ENCODE measurements at regions not wholly inside any gene's neighbourhood (a gene's known extent, or its start where the extent isn't known, plus 50 kb on each side); places are given as distances from the start of the nearest gene placed in this dataset.

DNA sequence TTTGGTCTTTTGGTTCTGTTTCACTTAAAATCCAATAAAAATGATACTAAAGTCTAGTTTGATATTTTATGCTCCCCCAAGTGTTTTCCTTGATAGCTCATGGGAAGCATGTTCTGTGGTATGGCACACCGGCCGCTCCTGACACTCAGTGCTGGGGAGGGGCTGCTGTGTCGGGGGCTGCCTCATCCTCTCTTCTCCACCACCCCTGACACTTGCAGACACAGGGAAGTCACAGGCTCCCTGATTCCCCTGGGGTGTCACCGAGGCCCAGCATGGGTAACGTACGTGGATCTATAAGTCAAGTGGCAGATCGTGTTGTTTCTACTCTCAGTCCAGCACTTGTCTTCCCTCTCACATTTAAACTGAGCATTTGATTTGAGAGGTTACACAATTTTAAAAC is 508.6 kb downstream of the TNS3 start:
- Mint-ChIP-seq H3K4me3 (no peak overlapping the region), H3K4me1 (peaks cover 3% of the 10 kb centered on the region), H3K9me3 (no peaks in the 10 kb centered on the region), H3K36me3 (no peaks in the 10 kb centered on the region), H3K27me3 (ENCODE audit: insufficient read depth, low read depth) (no peaks in the 10 kb centered on the region), H3K27ac (peak overlapping the region; percentile 31)
- H2AFZ ChIP-seq (replicated peaks) = no peak overlapping the region
- no peak overlapping the region for H3K9ac ChIP-seq
- H3K4me1 ChIP-seq = no peaks in the 10 kb centered on the region
- no peak for DNase-seq (ENCODE audit: low spot score)
- TF ChIP-seq EZH2phosphoT487 (IDR thresholded peaks at IDR 0.05) (no peak), EZH2 (IDR thresholded peaks at IDR 0.05) (no peak)
- TF ChIP-seq, protein P1, sequence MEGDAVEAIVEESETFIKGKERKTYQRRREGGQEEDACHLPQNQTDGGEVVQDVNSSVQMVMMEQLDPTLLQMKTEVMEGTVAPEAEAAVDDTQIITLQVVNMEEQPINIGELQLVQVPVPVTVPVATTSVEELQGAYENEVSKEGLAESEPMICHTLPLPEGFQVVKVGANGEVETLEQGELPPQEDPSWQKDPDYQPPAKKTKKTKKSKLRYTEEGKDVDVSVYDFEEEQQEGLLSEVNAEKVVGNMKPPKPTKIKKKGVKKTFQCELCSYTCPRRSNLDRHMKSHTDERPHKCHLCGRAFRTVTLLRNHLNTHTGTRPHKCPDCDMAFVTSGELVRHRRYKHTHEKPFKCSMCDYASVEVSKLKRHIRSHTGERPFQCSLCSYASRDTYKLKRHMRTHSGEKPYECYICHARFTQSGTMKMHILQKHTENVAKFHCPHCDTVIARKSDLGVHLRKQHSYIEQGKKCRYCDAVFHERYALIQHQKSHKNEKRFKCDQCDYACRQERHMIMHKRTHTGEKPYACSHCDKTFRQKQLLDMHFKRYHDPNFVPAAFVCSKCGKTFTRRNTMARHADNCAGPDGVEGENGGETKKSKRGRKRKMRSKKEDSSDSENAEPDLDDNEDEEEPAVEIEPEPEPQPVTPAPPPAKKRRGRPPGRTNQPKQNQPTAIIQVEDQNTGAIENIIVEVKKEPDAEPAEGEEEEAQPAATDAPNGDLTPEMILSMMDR (IDR thresholded peaks at IDR 0.05) = no peak
- no peak overlapping the region for H3K27ac ChIP-seq
- H3K4me2 ChIP-seq = no peak overlapping the region
- H3K36me3 ChIP-seq = no peaks in the 10 kb centered on the region
- H3K79me2 ChIP-seq (ENCODE audit: low read depth) = no peaks in the 10 kb centered on the region
- H3K4me3 ChIP-seq = no peak overlapping the region
- H3F3A ChIP-seq (ENCODE audit: low read depth) = no peaks in the 10 kb centered on the region
- no peaks in the 10 kb centered on the region for H3K9me3 ChIP-seq (ENCODE audit: low read depth)
- no peaks in the 10 kb centered on the region for H4K20me1 ChIP-seq (ENCODE audit: low read depth)
- H3K27me3 ChIP-seq = no peaks in the 10 kb centered on the region

- Histone ChIP-seq H3K9ac (no peak overlapping the region), H3K4me1 (peaks cover 5% of the 10 kb centered on the region), H3F3A (ENCODE audit: low read depth) (no peaks in the 10 kb centered on the region), H2AFZ (replicated peaks) (no peak overlapping the region), H3K27ac (no peak overlapping the region), H4K20me1 (ENCODE audit: low read depth) (no peaks in the 10 kb centered on the region), H3K36me3 (no peaks in the 10 kb centered on the region), H3K79me2 (ENCODE audit: low read depth) (no peaks in the 10 kb centered on the region), H3K4me2 (no peak overlapping the region), H3K4me3 (no peak overlapping the region), H3K9me3 (ENCODE audit: low read depth) (no peaks in the 10 kb centered on the region), H3K27me3 (no peaks in the 10 kb centered on the region)
- no peak for DNase-seq (ENCODE audit: low spot score)
- Mint-ChIP-seq H3K27me3 (ENCODE audit: insufficient read depth, low read depth) (no peaks in the 10 kb centered on the region), H3K36me3 (no peaks in the 10 kb centered on the region), H3K4me3 (no peak overlapping the region), H3K4me1 (peaks cover 6% of the 10 kb centered on the region), H3K9me3 (no peaks in the 10 kb centered on the region), H3K27ac (no peak overlapping the region)
- TF ChIP-seq EZH2phosphoT487 (IDR thresholded peaks at IDR 0.05) (no peak), EZH2 (IDR thresholded peaks at IDR 0.05) (no peak)
- TF ChIP-seq, protein P1 (IDR thresholded peaks at IDR 0.05) = no peak
Measured at GRCh38 chr7:47071866-47072265, 510.0 kb downstream of the TNS3 start.

GRCh38 chr7:47069385-47070076 is 512.4 kb downstream of the TNS3 start:
- Mint-ChIP-seq H3K4me3 (no peak overlapping the region), H3K36me3 (no peaks in the 10 kb centered on the region), H3K27ac (no peak overlapping the region), H3K4me1 (peaks cover 6% of the 10 kb centered on the region), H3K9me3 (no peaks in the 10 kb centered on the region), H3K27me3 (ENCODE audit: insufficient read depth, low read depth) (no peaks in the 10 kb centered on the region)
- peaks cover 7% of the 10 kb centered on the region for H3K4me1 ChIP-seq
- H4K20me1 ChIP-seq (ENCODE audit: low read depth) = no peaks in the 10 kb centered on the region
- no peaks in the 10 kb centered on the region for H3K9me3 ChIP-seq (ENCODE audit: low read depth)
- no peak for DNase-seq (ENCODE audit: low spot score)
- no peaks in the 10 kb centered on the region for H3K79me2 ChIP-seq (ENCODE audit: low read depth)
- H3K4me2 ChIP-seq = no peak overlapping the region
- H3K9ac ChIP-seq = no peak overlapping the region
- TF ChIP-seq, protein P1 (IDR thresholded peaks at IDR 0.05) = no peak
- H3F3A ChIP-seq (ENCODE audit: low read depth) = no peaks in the 10 kb centered on the region
- no peak overlapping the region for H3K27ac ChIP-seq
- no peaks in the 10 kb centered on the region for H3K36me3 ChIP-seq
- no peak overlapping the region for H2AFZ ChIP-seq (replicated peaks)
- no peaks in the 10 kb centered on the region for H3K27me3 ChIP-seq
- H3K4me3 ChIP-seq = no peak overlapping the region
